HepG2 (cell line): ENCODE measurements at regions not wholly inside any gene's neighbourhood (a gene's known extent, or its start where the extent isn't known, plus 50 kb on each side); places are given as distances from the start of the nearest gene placed in this dataset.

Source experiments
- ATAC-seq: fragments of 200-7000 bp; cut with Tn5 transposase; 3 replicates; pipeline ENCODE4 v1.9.1; 2020; ENCODE audit warnings: mild to moderate bottlenecking, moderate library complexity
- BruUV-seq: library from RNA; stranded (reverse); fragments of 400-500 nt; replicated peaks from 2 replicates; lab custom pipeline; 2021; lab: Mats Ljungman, UMichigan
- CTCF ChIA-PET: fragments of 300-600 bp; formaldehyde crosslinking; extraction: SDS; loops from one replicate; lab custom pipeline; 2021; ENCODE audit warnings: low total read pairs, inconsistent platforms, low intra/inter-chr PET ratio; lab: Yijun Ruan, JAX
- POLR2A ChIA-PET: fragments of 350-600 bp; sonication (Branson Sonifier 250); formaldehyde crosslinking; loops from one replicate; lab custom pipeline; 2020; ENCODE audit warnings: antibody characterized with exemption, inconsistent platforms; lab: Yijun Ruan, JAX
- DNase-seq: peaks from one replicate; pipeline ENCODE4 v3.0.0-alpha.2; 2015; ENCODE audit warnings: low spot score
- FAIRE-seq: peaks from 3 replicates; lab custom pipeline; 2011; peaks lifted over from hg19 to GRCh38; lab: Jason Lieb, UNC
- H2AFZ ChIP-seq: one replicate; pipeline ENCODE4 v1.6.1; 2011; ENCODE audit warnings: low read length, inconsistent platforms
- H3K27ac ChIP-seq: fragments of 300-600 bp; 3 replicates; pipeline ENCODE4 v1.8.0; 2011; ENCODE audit warnings: mixed run types, mild to moderate bottlenecking, mixed read lengths, low read length, inconsistent platforms; ENCODE audit not compliant: insufficient read depth; ENCODE audit errors: extremely low read length
- H3K27me3 ChIP-seq, 2 experiments: fragments of 200-600 bp in 1 of 2; 2 replicates in 1 of 2; 3 replicates in 1 of 2; pipeline versions ENCODE4 v1.6.0 to v1.8.0; 2011; ENCODE audit warnings: low read length in 2 of 2, mild to moderate bottlenecking in 2 of 2, moderate library complexity in 2 of 2, inconsistent platforms in 1 of 2; ENCODE audit not compliant: insufficient read depth in 2 of 2, control insufficient read depth in 1 of 2
- H3K36me3 ChIP-seq, 2 experiments: fragments of 200-600 bp in 1 of 2; replicated peaks in 1 of 2; 2 replicates in 1 of 2; 3 replicates in 1 of 2; pipeline versions ENCODE4 v1.5.1 to v1.8.0; 2011; ENCODE audit warnings: low read length in 2 of 2, inconsistent platforms in 1 of 2; ENCODE audit not compliant: insufficient read depth in 2 of 2, control insufficient read depth in 1 of 2
- H3K4me1 ChIP-seq: 2 replicates; pipeline ENCODE4 v1.5.1; 2012; ENCODE audit warnings: low read length, inconsistent platforms; ENCODE audit not compliant: insufficient read depth
- H3K4me2 ChIP-seq: 2 replicates; pipeline ENCODE4 v1.6.0; 2011; ENCODE audit warnings: low read depth, low read length, inconsistent platforms
- H3K4me3 ChIP-seq, 3 experiments: fragments of 200-600 bp in 1 of 3; sonication (generic), shearing (Covaris generic) in 1 of 3; replicated peaks in 1 of 3; 2 replicates each; pipeline ENCODE4 v1.5.1; 2011 to 2016; ENCODE audit warnings: low read length in 3 of 3, inconsistent platforms in 2 of 3, low read depth in 2 of 3, mild to moderate bottlenecking in 2 of 3, control low read depth in 1 of 3, mixed read lengths in 1 of 3; ENCODE audit not compliant: insufficient read depth in 1 of 3
- H3K79me2 ChIP-seq: one replicate; pipeline ENCODE4 v1.6.1; 2011; ENCODE audit warnings: low read length, inconsistent platforms; ENCODE audit not compliant: insufficient read depth
- H3K9ac ChIP-seq: 2 replicates; pipeline ENCODE4 v1.6.0; 2011; ENCODE audit warnings: mild to moderate bottlenecking, low read depth, low read length, inconsistent platforms; ENCODE audit not compliant: insufficient read depth
- H3K9me3 ChIP-seq: 2 replicates; pipeline ENCODE4 v1.5.1; 2012; ENCODE audit warnings: mild to moderate bottlenecking, low read length
- H4K20me1 ChIP-seq: 2 replicates; pipeline ENCODE4 v1.6.0; 2011; ENCODE audit warnings: inconsistent platforms, mild to moderate bottlenecking, low read length, moderate library complexity; ENCODE audit not compliant: insufficient read depth
- AGO1 ChIP-seq: fragments of 200-400 bp; formaldehyde crosslinking; IDR thresholded peaks from 2 replicates; pipeline ENCODE4 v1.6.1; 2017; ENCODE audit warnings: mild to moderate bottlenecking, low read depth, low read length, moderate library complexity; ENCODE audit not compliant: poor library complexity, severe bottlenecking
- CBX2 ChIP-seq, 2 experiments: fragments of 200-600 bp in 1 of 2; sonication (generic); formaldehyde crosslinking in 1 of 2; IDR thresholded peaks; 2 replicates each; pipeline versions ENCODE4 v1.7.0 to v1.8.1; 2018 to 2022; ENCODE audit warnings: low read depth in 2 of 2, low read length in 1 of 2, mild to moderate bottlenecking in 1 of 2, missing genetic modification reagents in 1 of 2
- CENPX ChIP-seq: sonication (generic); formaldehyde crosslinking; IDR thresholded peaks from 2 replicates; pipeline ENCODE4 v1.9.0; 2021; ENCODE audit warnings: mild to moderate bottlenecking, missing genetic modification reagents, moderate library complexity
- FIP1L1 ChIP-seq: fragments of 200-400 bp; formaldehyde crosslinking; IDR thresholded peaks from 2 replicates; pipeline ENCODE4 v1.6.1; 2018; ENCODE audit warnings: low read depth, mild to moderate bottlenecking, low read length, moderate library complexity, borderline replicate concordance; ENCODE audit not compliant: insufficient read depth
- GFI1 ChIP-seq: sonication (generic); formaldehyde crosslinking; IDR thresholded peaks from 2 replicates; pipeline ENCODE4 v1.5.0; 2020; ENCODE audit warnings: missing genetic modification reagents, mild to moderate bottlenecking, borderline replicate concordance
- KMT2B ChIP-seq: IDR thresholded peaks from 2 replicates; pipeline ENCODE4 v1.6.1; 2016; ENCODE audit warnings: missing genetic modification reagents, missing compliant biosample characterization
- NCOA1 ChIP-seq: sonication (generic); formaldehyde crosslinking; IDR thresholded peaks from 2 replicates; pipeline ENCODE4 v1.9.0; 2021; ENCODE audit warnings: missing genetic modification reagents
- STAG1 ChIP-seq: sonication (generic); formaldehyde crosslinking; IDR thresholded peaks from 2 replicates; pipeline ENCODE4 v1.4.0; 2020; ENCODE audit warnings: missing genetic modification reagents
- TAF15 ChIP-seq: fragments of 200-400 bp; formaldehyde crosslinking; IDR thresholded peaks from one replicate; pipeline ENCODE4 v1.6.1; 2018; ENCODE audit warnings: mild to moderate bottlenecking, low read depth, low read length; ENCODE audit not compliant: poor library complexity, severe bottlenecking
- WIZ ChIP-seq: sonication (generic); formaldehyde crosslinking; IDR thresholded peaks from 2 replicates; pipeline ENCODE4 v1.5.1; 2020; ENCODE audit warnings: mild to moderate bottlenecking, missing genetic modification reagents
- YEATS4 ChIP-seq: sonication (generic); formaldehyde crosslinking; IDR thresholded peaks from 2 replicates; pipeline ENCODE4 v1.4.0; 2020; ENCODE audit warnings: missing genetic modification reagents, borderline replicate concordance
- ZBTB3 ChIP-seq: sonication (generic); formaldehyde crosslinking; IDR thresholded peaks from 2 replicates; pipeline ENCODE4 v1.4.0; 2020; ENCODE audit warnings: low read depth, mild to moderate bottlenecking, moderate library complexity, missing genetic modification reagents, borderline replicate concordance
- ZNF326 ChIP-seq: sonication (generic); formaldehyde crosslinking; IDR thresholded peaks from 2 replicates; pipeline ENCODE4 v1.4.0; 2020; ENCODE audit warnings: missing genetic modification reagents, borderline replicate concordance
- WGBS: methylation state at CpG from one replicate; pipeline ENCODE4 v1.1.6; 2017; ENCODE audit warnings: low lambda C conversion rate; 5-methylcytosine and 5-hydroxymethylcytosine counted together
- in situ Hi-C: cut with HindIII; loops from 2 replicates; pipeline ENCODE4 v1.10.0; 2017; ENCODE audit warnings: low pct_unique_long_range_greater_than_20kb; ENCODE audit not compliant: extremely low pct_ligation_motif_present
- intact Hi-C: fragments of 100-400 bp; cut with micrococcal nuclease; formaldehyde crosslinking; loops from one replicate; pipeline ENCODE4 v1.10.0; 2022; ENCODE audit not compliant: unreplicated experiment
- TF ChIP-seq, protein P1 (sequence below): sonication (generic); formaldehyde crosslinking; IDR thresholded peaks from 2 replicates; pipeline ENCODE4 v1.4.0; 2020; ENCODE audit warnings: mild to moderate bottlenecking, missing genetic modification reagents

DNA sequence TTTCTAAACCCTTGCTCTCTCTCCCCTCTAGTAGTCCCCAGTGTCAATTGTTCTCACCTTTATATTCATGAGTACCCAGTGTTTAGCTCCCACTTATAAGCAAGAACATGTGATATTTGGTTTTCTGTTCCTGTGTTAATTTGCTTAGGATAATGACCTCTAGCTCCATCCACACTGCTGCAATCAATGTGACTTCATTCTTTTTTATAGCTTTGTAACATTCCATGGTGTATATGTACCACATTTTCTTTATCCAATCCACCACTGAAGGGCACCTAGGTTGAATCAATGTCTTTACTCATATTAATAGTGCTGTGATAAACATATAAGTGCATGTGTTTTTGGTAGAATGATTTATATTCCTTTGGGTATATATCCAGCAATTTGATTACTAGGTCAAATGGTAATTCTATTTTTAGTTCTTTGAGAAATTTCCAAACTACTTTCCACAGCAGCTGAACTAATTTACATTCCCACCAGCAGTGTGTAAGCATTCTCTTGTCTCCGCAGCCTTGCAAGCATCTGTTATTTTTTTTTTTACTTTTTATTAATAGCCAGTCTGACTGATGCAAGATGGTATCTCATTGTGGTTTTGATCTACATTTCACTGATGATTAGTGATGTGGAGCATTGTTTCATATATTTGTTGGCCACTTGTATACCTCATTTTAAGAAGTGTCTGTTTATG lies 277.8 kb downstream of the LTN1 start:
- no peak overlapping the region for H3K9ac ChIP-seq
- H3K9me3 ChIP-seq, result peaks cover 8% of the 10 kb centered on the region; the same call in 1 of the 2 replicates
- 89% methylated on average over 1 of the region's 1 CpG for WGBS
- no peaks in the 10 kb centered on the region for H3K4me1 ChIP-seq
- no peak for TF ChIP-seq GFI1
- no peak for TF ChIP-seq CBX2 (IDR thresholded peaks at IDR 0.05; ENCODE audit: low read depth, low read length)
- TF ChIP-seq CBX2 (CRISPR knock-in tag; IDR thresholded peaks at IDR 0.05; ENCODE audit: low read depth), result no peak
- no peak for TF ChIP-seq CENPX (CRISPR knock-in tag)
- no peak for TF ChIP-seq TAF15
- no peak for TF ChIP-seq WIZ (CRISPR knock-in tag)
- CTCF ChIA-PET, result no interaction called here
- no peak overlapping the region for H3K4me3 ChIP-seq
- no TSS peak for BruUV-seq
- H3K79me2 ChIP-seq, result no peaks in the 10 kb centered on the region
- no peak overlapping the region for H2AFZ ChIP-seq
- ATAC-seq, result no peak
- intact Hi-C loops, result no loop called here
- no peak for FAIRE-seq
- H3K27me3 ChIP-seq, result no peaks in the 10 kb centered on the region
- POLR2A ChIA-PET, result no interaction called here
- no peaks in the 10 kb centered on the region for H4K20me1 ChIP-seq
- no peak overlapping the region for H3K4me2 ChIP-seq
- in situ Hi-C loops, result no loop called here
- no peak for DNase-seq
- no peak overlapping the region for H3K27ac ChIP-seq
- H3K36me3 ChIP-seq, result no peaks in the 10 kb centered on the region

DNA sequence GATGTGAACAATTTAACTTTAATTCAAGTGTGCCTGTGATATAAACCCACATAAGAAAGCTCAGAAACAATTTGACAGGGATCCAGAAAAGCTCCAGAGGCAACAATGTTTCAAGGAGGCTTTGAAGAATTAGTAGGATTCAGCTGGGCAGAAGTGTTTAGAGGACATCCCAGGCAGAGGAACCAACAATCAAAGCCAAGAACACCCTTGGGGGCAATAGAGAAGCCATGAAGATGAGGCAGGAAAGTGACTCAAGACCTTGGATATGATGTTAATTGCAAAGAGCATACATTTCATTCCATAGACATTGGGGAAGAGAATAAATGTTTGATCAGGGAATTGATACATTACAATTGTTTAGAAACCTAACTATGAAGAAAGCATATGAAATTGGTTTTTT lies 280.3 kb downstream of the LTN1 start:
- no peaks in the 10 kb centered on the region for H3K4me1 ChIP-seq
- in situ Hi-C loops (no loop called here), intact Hi-C loops (loop anchor here (1.0 kb wide), 1 partner anchor 59 kb away; no protein-coding TSS in a partner anchor)
- no peak overlapping the region for H3K4me2 ChIP-seq
- CTCF ChIA-PET, result no interaction called here
- TF ChIP-seq NCOA1 (CRISPR knock-in tag), result no peak
- TF ChIP-seq AGO1, result no peak
- no peak for TF ChIP-seq ZBTB3 (CRISPR knock-in tag)
- no peak for TF ChIP-seq KMT2B
- TF ChIP-seq STAG1 (CRISPR knock-in tag), result no peak
- no peak for TF ChIP-seq ZNF326 (CRISPR knock-in tag)
- no peak for TF ChIP-seq FIP1L1
- TF ChIP-seq, protein P1, sequence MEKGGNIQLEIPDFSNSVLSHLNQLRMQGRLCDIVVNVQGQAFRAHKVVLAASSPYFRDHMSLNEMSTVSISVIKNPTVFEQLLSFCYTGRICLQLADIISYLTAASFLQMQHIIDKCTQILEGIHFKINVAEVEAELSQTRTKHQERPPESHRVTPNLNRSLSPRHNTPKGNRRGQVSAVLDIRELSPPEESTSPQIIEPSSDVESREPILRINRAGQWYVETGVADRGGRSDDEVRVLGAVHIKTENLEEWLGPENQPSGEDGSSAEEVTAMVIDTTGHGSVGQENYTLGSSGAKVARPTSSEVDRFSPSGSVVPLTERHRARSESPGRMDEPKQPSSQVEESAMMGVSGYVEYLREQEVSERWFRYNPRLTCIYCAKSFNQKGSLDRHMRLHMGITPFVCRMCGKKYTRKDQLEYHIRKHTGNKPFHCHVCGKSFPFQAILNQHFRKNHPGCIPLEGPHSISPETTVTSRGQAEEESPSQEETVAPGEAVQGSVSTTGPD (CRISPR knock-in tag), result no peak
- no peak for TF ChIP-seq YEATS4 (CRISPR knock-in tag)
- FAIRE-seq, result no peak
- H3K36me3 ChIP-seq, result no peaks in the 10 kb centered on the region
- BruUV-seq, result no TSS peak
- ATAC-seq, result no peak
- POLR2A ChIA-PET, result no interaction called here
- no peaks in the 10 kb centered on the region for H4K20me1 ChIP-seq
- no peak overlapping the region for H2AFZ ChIP-seq
- no peaks in the 10 kb centered on the region for H3K9me3 ChIP-seq
- no peak overlapping the region for H3K4me3 ChIP-seq
- no peak for DNase-seq
- no peak overlapping the region for H3K27ac ChIP-seq
- no peaks in the 10 kb centered on the region for H3K27me3 ChIP-seq
- H3K79me2 ChIP-seq, result no peaks in the 10 kb centered on the region
- H3K9ac ChIP-seq, result no peak overlapping the region
